ENCODE measurements at regions not wholly inside any gene's neighbourhood (a gene's known extent, or its start where the extent isn't known, plus 50 kb on each side); places are given as distances from the start of the nearest gene placed in this dataset.

DNA sequence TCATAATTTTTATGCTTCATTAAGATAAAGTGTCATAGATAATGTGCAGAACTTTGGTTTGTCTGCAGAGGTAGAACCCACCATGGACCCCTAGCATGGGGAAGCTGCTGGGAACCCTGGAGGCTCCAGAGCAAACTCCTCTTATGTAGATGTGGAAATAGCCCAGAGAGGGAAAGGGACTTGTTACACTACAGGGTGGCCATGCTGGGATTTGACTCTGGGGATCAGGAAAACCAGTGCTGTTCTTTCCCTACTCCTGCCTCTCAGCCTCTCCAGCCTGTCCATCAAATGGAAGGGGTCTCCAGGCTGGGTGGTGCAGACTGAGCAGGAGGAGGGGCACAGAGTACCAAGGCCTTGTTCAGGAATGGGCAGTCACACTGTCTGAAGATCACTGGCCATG, 54.2 kb downstream of the MSX1 start:
- H3K4me3 Mint-ChIP-seq = no peak overlapping the region
- no peak for DNase-seq
- no peak overlapping the region for H3K27ac Mint-ChIP-seq
- H3K4me1 Mint-ChIP-seq = peaks cover 10 to 13% of the 10 kb centered on the region in 2 donors
- H3K27me3 Mint-ChIP-seq (ENCODE audit: low read depth in 3 of 3) = peaks cover 0 to 6% (median 2%) of the 10 kb centered on the region in 3 donors
- H3K9me3 Mint-ChIP-seq = no peaks in the 10 kb centered on the region
- no peaks in the 10 kb centered on the region for H3K36me3 Mint-ChIP-seq

GRCh38 chr4:4914059-4914820, 54.8 kb downstream of the MSX1 start:
- no peaks in the 10 kb centered on the region for H3K36me3 Mint-ChIP-seq
- peak overlapping the region in 1 of 5 donors; percentile 27 for H3K4me3 Mint-ChIP-seq
- peaks cover 10 to 13% of the 10 kb centered on the region in 2 donors for H3K4me1 Mint-ChIP-seq
- H3K27ac Mint-ChIP-seq = no peak overlapping the region
- no peak for DNase-seq
- peaks cover 0 to 6% (median 2%) of the 10 kb centered on the region in 3 donors for H3K27me3 Mint-ChIP-seq (ENCODE audit: low read depth in 3 of 3)
- no peaks in the 10 kb centered on the region for H3K9me3 Mint-ChIP-seq

- Mint-ChIP-seq H3K27me3 (ENCODE audit: low read depth in 3 of 3) (peaks cover 0 to 6% (median 2%) of the 10 kb centered on the region in 3 donors), H3K4me3 (no peak overlapping the region), H3K36me3 (no peaks in the 10 kb centered on the region), H3K27ac (no peak overlapping the region), H3K4me1 (peaks cover 10 to 13% of the 10 kb centered on the region in 2 donors), H3K9me3 (no peaks in the 10 kb centered on the region)
- no peak for DNase-seq
These were observed 55.7 kb downstream of the MSX1 start for GRCh38 chr4:4914965-4915845.

GRCh38 chr4:4918067-4918466, 58.6 kb downstream of the MSX1 start:
- Mint-ChIP-seq H3K4me3 (no peak overlapping the region), H3K36me3 (peaks cover 0 to 5% (median 0%) of the 10 kb centered on the region in 3 donors), H3K4me1 (peaks cover 35 to 37% of the 10 kb centered on the region in 2 donors), H3K27ac (peak overlapping the region in 1 of 6 donors; percentile 46), H3K27me3 (ENCODE audit: low read depth in 3 of 3) (peaks cover 0 to 6% (median 2%) of the 10 kb centered on the region in 3 donors), H3K9me3 (no peaks in the 10 kb centered on the region)
- no peak for DNase-seq

- Mint-ChIP-seq H3K27ac (peak overlapping the region in 1 of 6 donors; percentile 36), H3K27me3 (ENCODE audit: low read depth in 3 of 3) (peaks cover 2 to 9% (median 2%) of the 10 kb centered on the region in 3 donors), H3K36me3 (peaks cover 4 to 13% (median 5%) of the 10 kb centered on the region in 3 donors), H3K4me3 (no peak overlapping the region), H3K9me3 (no peaks in the 10 kb centered on the region), H3K4me1 (peaks cover 34 to 37% of the 10 kb centered on the region in 2 donors)
- DNase-seq = no peak
These were observed 60.5 kb downstream of the MSX1 start for GRCh38 chr4:4919927-4920326.

- Mint-ChIP-seq H3K36me3 (peaks cover 4 to 15% (median 5%) of the 10 kb centered on the region in 3 donors), H3K27ac (peak overlapping the region in 3 of 6 donors; percentile 21 to 56 (median 48)), H3K9me3 (no peaks in the 10 kb centered on the region), H3K4me3 (peak overlapping the region in 2 of 5 donors; percentile 29 to 71), H3K4me1 (peaks cover 34 to 35% of the 10 kb centered on the region in 2 donors), H3K27me3 (ENCODE audit: low read depth in 3 of 3) (peaks cover 2 to 7% (median 2%) of the 10 kb centered on the region in 3 donors)
- no peak for DNase-seq
These were observed 61.6 kb downstream of the MSX1 start for GRCh38 chr4:4921077-4921476.

DNA sequence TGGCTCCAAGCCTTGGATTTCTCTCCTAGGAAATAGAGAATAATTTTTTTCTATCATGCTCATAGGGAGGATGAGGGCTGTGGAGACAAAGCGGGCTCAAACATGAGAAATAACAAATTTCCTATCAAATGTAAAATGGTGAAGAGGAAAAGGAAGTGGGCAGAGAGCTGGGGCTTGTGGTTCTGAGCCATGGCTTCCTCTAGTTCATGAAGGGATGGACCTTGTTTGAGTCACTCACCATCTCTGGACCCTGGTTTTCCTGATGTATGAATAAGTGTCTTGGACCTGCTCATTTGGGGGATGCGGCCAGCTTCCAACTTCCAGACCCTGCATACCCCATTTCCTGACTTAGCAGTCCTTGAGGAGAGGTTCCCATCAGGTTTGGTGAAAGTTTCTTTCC, 63.0 kb downstream of the MSX1 start:
- peaks cover 2 to 6% (median 2%) of the 10 kb centered on the region in 3 donors for H3K27me3 Mint-ChIP-seq (ENCODE audit: low read depth in 3 of 3)
- peak; percentile 22 to 30 (median 29) for DNase-seq
- peaks cover 33 to 34% of the 10 kb centered on the region in 2 donors for H3K4me1 Mint-ChIP-seq
- peak overlapping the region; percentile 64 to 79 (median 71) for H3K4me3 Mint-ChIP-seq
- no peaks in the 10 kb centered on the region for H3K9me3 Mint-ChIP-seq
- H3K36me3 Mint-ChIP-seq = peaks cover 4 to 15% (median 5%) of the 10 kb centered on the region in 3 donors
- H3K27ac Mint-ChIP-seq = peak overlapping the region in 3 of 6 donors; percentile 56 to 61 (median 60)

DNA sequence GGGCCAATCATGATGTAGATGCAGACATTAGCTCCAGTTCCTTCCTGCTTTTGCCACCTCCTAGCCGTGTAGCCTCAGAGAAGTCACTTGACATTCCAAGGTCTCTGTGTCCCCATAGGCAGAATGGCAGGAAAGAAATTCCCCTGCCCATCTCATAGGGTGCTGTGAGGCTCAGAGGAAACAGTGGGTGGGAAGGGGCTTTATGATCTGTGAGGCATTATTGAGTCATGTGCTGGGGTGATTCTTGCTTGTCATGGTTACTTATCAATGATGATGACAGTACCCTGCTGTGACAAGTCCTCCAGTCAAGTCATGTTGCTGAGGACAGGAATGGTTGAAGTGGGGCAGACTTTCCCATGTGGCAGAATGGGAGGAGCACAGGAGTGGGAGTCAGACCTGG, 63.7 kb downstream of the MSX1 start:
- no peak for DNase-seq
- Mint-ChIP-seq H3K27ac (no peak overlapping the region), H3K9me3 (no peaks in the 10 kb centered on the region), H3K36me3 (peaks cover 4 to 15% (median 5%) of the 10 kb centered on the region in 3 donors), H3K4me1 (peaks cover 33 to 34% of the 10 kb centered on the region in 2 donors), H3K27me3 (ENCODE audit: low read depth in 3 of 3) (peaks cover 0 to 6% (median 2%) of the 10 kb centered on the region in 3 donors), H3K4me3 (peak overlapping the region; percentile 2 to 79 (median 64))

- Mint-ChIP-seq H3K4me1 (no peaks in the 10 kb centered on the region), H3K4me3 (no peak overlapping the region), H3K9me3 (no peaks in the 10 kb centered on the region), H3K27me3 (ENCODE audit: low read depth in 3 of 3) (peaks cover 0 to 4% (median 2%) of the 10 kb centered on the region in 3 donors), H3K36me3 (no peaks in the 10 kb centered on the region), H3K27ac (no peak overlapping the region)
- DNase-seq = no peak
These were observed 71.2 kb downstream of the MSX1 start for GRCh38 chr4:4930677-4931076.

GRCh38 chr4:4935974-4936373, 76.5 kb downstream of the MSX1 start:
- no peak overlapping the region for H3K4me3 Mint-ChIP-seq
- no peak overlapping the region for H3K27ac Mint-ChIP-seq
- DNase-seq = no peak

DNA sequence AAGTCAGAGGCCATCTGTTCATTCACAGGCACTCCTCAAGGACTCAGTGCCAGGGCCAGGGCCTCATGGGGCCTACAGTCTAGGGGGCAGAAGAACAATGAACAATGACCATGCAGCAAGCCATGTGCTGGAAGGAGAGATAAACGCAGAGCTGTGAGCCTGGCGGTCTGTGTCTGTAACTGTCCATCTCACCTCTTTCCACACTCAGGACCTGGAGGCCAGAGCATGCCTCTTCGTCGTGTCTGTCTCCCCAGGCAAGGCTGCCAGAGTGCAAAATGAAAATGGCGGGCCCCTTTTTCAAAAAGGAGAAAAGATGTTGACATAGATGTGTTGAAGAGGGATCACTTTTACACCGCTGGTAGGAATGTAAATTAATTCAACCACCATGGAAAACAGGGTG, 78.5 kb downstream of the MSX1 start:
- peaks cover 0 to 4% (median 0%) of the 10 kb centered on the region in 3 donors for H3K36me3 Mint-ChIP-seq
- no peaks in the 10 kb centered on the region for H3K9me3 Mint-ChIP-seq
- peaks cover 8 to 17% of the 10 kb centered on the region in 2 donors for H3K4me1 Mint-ChIP-seq
- peaks cover 5 to 9% (median 8%) of the 10 kb centered on the region in 3 donors for H3K27me3 Mint-ChIP-seq (ENCODE audit: low read depth in 3 of 3)
- no peak overlapping the region for H3K4me3 Mint-ChIP-seq
- no peak overlapping the region for H3K27ac Mint-ChIP-seq
- DNase-seq = no peak

More at GRCh38 chr4:4935974-4936373, 76.5 kb downstream of the MSX1 start:
- Mint-ChIP-seq H3K36me3 (peaks cover 0 to 4% (median 0%) of the 10 kb centered on the region in 3 donors), H3K9me3 (no peaks in the 10 kb centered on the region), H3K27me3 (ENCODE audit: low read depth in 3 of 3) (peaks cover 0 to 10% (median 9%) of the 10 kb centered on the region in 3 donors), H3K4me1 (no peaks in the 10 kb centered on the region)

DNA sequence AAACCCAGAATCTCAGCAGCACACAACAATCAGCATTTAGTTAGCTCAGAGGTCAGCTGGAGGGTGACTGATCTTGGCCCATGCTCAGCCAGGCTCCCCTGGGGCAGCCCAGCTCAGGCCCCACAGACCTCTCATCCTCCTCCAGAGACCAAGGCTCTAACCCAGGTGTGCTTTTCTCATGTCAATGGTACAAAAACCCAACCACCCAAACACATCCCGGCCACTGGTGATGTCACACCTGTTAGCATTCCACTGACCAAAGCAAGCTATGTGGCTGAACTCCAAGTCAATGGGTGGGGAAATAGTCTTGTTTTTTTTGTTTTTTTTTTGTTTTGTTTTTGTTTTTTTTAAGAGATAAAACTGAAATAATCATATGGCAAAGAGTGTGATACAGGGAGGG, 77.5 kb downstream of the CYTL1 start:
- no peaks in the 10 kb centered on the region for H3K36me3 Mint-ChIP-seq
- DNase-seq = no peak
- no peaks in the 10 kb centered on the region for H3K9me3 Mint-ChIP-seq
- H3K27me3 Mint-ChIP-seq (ENCODE audit: low read depth in 3 of 3) = peaks cover 14 to 19% (median 18%) of the 10 kb centered on the region in 3 donors
- peak overlapping the region; percentile 34 to 98 (median 86) for H3K27ac Mint-ChIP-seq
- no peak overlapping the region for H3K4me3 Mint-ChIP-seq
- H3K4me1 Mint-ChIP-seq = peaks cover 29 to 47% of the 10 kb centered on the region in 2 donors

DNA sequence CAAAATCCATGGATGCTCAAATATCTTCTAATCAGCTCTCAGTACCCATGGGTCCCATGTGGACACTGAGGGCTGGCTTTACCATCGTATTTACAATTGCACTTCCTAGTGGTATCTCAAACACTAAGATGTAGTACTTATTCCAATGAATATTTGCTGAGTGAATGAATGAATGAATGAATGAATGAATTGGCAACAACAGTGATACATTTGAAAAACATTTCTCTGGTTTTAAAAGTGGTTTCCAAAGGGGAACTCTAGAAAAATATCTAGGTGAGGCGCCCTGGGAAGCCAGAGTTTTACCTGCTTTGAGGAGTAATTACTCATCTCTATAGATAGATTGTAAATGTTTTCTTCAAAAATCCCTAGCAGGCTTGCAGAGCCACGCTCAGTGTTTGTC, 76.6 kb downstream of the CYTL1 start:
- Mint-ChIP-seq H3K4me3 (peak overlapping the region in 1 of 5 donors; percentile 35), H3K36me3 (no peaks in the 10 kb centered on the region), H3K4me1 (peaks cover 29 to 47% of the 10 kb centered on the region in 2 donors), H3K27ac (peak overlapping the region; percentile 53 to 100 (median 97)), H3K9me3 (no peaks in the 10 kb centered on the region), H3K27me3 (ENCODE audit: low read depth in 3 of 3) (peaks cover 14 to 19% (median 18%) of the 10 kb centered on the region in 3 donors)
- DNase-seq = no peak

Data from immature natural killer cell (primary cell).